GM12873 (cell line): ENCODE measurements at regions not wholly inside any gene's neighbourhood (a gene's known extent, or its start where the extent isn't known, plus 50 kb on each side); places are given as distances from the start of the nearest gene placed in this dataset.

Experiments
- CTCF ChIP-seq: IDR thresholded peaks from 2 replicates; pipeline ENCODE4 v1.5.1; 2012; ENCODE audit warnings: low read depth, mild to moderate bottlenecking, moderate library complexity, low read length, control low read depth; ENCODE audit not compliant: insufficient read depth; ENCODE audit errors: missing control alignments

- TF ChIP-seq CTCF = no peak
Observed at GRCh38 chr2:150689590-150689989, 202.1 kb upstream of the RND3 start.

DNA sequence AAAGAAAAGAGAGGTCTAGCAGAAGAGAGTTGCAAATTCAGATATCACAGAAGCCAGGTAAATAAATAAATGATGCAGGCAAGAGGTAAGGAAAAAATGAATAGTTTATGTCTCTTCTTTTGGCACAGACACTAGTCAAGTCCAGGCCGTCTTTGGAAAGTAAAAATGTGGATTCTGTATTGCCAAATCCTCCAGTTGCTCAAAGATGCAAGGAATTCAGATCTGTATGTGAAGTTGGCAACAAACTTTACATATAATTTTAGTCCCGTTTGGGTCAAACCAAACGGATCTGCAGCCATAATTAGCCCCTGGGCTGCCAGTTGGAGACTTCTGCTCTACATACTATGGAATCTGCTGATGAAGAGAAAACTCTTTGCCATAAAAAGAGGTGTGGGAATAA, 200.5 kb upstream of the RND3 start:
- TF ChIP-seq CTCF = no peak

DNA sequence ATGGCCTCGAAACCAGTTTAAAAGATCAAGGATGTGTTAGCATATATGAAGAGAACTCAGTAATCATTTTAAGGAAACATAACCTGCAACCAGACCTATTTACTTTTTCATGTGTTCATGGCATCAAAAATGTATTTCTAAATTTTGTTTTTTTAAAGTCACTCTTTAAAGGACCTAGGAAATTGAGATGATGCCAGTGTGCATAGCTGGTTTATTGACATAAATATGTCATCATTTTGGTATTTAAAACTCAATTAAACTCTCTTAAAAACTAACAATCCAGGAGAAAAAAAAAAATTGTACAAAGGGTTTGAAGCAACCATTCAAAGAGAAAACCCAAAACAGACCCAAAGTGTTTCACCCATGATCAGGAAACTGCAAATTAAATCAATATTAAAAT, 198.9 kb upstream of the RND3 start:
- no peak for TF ChIP-seq CTCF

DNA sequence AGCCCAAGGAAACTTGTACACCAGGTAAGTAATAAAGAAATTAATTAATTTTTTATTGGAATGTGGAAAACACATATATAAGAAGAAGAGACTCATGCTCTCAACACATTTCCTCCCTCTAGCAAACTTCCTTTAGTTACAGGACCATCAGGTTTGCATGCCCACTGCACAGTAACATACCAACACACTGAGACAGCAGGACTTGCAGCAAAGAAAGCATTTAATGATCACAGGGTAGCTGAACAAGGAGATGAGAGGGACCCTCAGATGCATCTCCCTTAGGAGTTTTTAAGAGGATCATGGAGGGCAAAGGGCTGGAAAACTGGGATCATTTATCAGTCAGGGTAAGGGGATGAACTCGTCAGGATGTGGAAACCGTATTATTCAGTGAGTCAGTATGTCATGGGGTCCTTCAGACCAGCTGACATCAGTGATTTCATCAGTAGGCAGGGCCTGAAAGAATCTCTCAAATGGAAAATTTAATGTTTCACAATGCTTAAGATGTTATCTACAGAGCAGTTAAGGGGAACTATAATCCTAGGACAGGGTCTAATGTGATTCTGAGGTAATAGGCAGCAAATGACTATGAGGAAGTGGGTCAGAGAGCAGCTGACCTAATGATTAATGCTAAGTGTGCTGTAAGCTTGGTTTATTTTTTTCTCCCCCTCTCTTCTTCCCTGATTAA, 193.8 kb upstream of the RND3 start:
- no peak for TF ChIP-seq CTCF

GRCh38 chr2:150679456-150680120, 192.1 kb upstream of the RND3 start:
- no peak for TF ChIP-seq CTCF

DNA sequence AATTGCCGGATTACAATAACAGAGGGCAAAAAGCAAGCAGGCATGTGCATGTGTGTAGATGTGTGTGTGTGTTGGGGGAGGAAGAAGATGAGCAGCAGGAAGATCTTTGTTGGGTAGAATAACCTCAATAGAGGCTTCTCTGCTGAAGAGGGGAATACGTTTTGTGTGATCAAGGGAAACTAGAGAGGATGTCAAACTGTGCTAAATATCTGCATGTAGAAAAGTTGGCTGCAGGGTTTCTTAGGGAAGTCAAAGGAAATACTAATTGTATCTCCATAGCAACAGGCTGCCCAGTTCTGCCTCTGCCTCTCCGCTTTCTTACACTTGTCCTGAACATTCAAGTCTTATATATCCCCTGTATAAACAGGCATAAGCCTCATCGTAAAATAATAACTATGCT, 190.1 kb upstream of the RND3 start:
- no peak for TF ChIP-seq CTCF

- no peak for TF ChIP-seq CTCF
Observed at GRCh38 chr2:150676747-150677383, 189.4 kb upstream of the RND3 start.
